Prostate gland (tissue), 2 donors: ENCODE measurements at regions not wholly inside any gene's neighbourhood (a gene's known extent, or its start where the extent isn't known, plus 50 kb on each side); places are given as distances from the start of the nearest gene placed in this dataset.

Experiments
- DNase-seq: peaks from one replicate; pipeline ENCODE4 v3.0.0-alpha.2; 2019; ENCODE audit warnings: low spot score
- H3K27ac ChIP-seq, 2 donors: fragments of 200-600 bp; sonication (generic); 2 replicates each; pipeline ENCODE4 v1.5.1; 2017 to 2019
- H3K27me3 ChIP-seq: fragments of 200-600 bp; sonication (generic); replicated peaks from 2 replicates; pipeline ENCODE4 v1.5.1; 2019; ENCODE audit not compliant: insufficient read depth
- H3K36me3 ChIP-seq, 2 donors: fragments of 200-600 bp; sonication (generic); 1 replicate in 1 of 2; 2 replicates in 1 of 2; pipeline versions ENCODE4 v1.5.1 to v1.8.1; 2017 to 2019
- H3K4me1 ChIP-seq: fragments of 200-600 bp; sonication (generic); replicated peaks from 2 replicates; pipeline ENCODE4 v1.5.1; 2019
- H3K4me3 ChIP-seq, 2 donors: fragments of 200-600 bp; sonication (generic); 2 replicates each; pipeline ENCODE4 v1.5.1; 2017 to 2019
- H3K9me3 ChIP-seq: fragments of 200-600 bp; sonication (generic); 2 replicates; pipeline ENCODE4 v1.5.1; 2017
- POLR2A ChIP-seq: fragments of 450-650 bp; IDR thresholded peaks from one replicate; pipeline ENCODE4 v1.6.1; 2016; ENCODE audit warnings: antibody characterized with exemption, mild to moderate bottlenecking
- POLR2AphosphoS5 ChIP-seq: sonication (generic); formaldehyde crosslinking; IDR thresholded peaks from one replicate; pipeline ENCODE4 v1.6.1; 2017; ENCODE audit warnings: antibody characterized with exemption
- WGBS: methylation state at CpG from one replicate; pipeline ENCODE4 v1.1.5; 2018; 5-methylcytosine and 5-hydroxymethylcytosine counted together
- intact Hi-C: fragments of 100-400 bp; cut with DNase I; formaldehyde crosslinking; loops from one replicate; pipeline ENCODE4 v1.14.2; 2022
- TF ChIP-seq, protein P1 (sequence below), 4 experiments: fragments of 200-600 bp in 2 of 4; fragments of 450-650 bp in 2 of 4; sonication (generic) in 2 of 4; IDR thresholded peaks; 1 replicate in 3 of 4; 2 replicates in 1 of 4; pipeline ENCODE4 v1.5.1; 2016 to 2019; ENCODE audit warnings: antibody characterized with exemption in 4 of 4, mild to moderate bottlenecking in 2 of 4, moderate library complexity in 2 of 4

DNA sequence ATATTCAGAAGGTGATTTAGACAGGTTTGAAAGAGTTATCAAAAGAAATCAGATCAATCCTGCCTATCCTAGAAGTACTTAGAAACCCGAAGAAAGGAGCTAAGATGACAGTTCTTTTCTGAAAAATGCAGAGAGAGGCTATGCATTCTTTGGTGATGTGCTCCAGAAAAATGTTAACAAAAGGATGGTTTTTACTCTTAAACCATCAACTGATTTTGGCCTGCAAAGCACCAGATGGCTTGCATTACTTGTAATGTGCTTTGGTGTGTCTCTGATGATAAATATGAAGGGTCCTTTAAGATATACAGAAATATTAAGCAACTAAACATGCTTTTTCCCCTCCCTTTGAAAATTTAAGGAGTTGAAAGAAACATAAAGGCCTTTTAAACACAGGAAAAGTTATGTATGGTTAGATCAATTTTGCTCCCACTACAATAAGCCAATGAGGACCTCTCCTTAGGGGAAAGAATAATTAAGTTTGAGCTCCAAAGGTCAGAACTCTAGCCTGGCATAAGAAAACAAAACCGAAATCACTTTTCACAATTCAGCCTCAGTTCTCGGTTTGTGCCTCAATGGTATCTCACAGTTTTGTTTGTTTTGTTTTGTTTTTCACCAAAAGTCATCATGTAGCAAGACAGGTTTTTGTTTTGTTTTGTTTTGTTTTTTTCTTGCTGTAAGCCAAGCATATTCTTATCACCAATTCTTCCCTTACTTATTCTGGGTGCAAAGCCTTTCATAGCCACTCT is 302.4 kb upstream of the NT5C1B start:
- Histone ChIP-seq H3K4me1 (no peaks in the 10 kb centered on the region), H3K27me3 (no peaks in the 10 kb centered on the region), H3K27ac (no peak overlapping the region), H3K36me3 (no peaks in the 10 kb centered on the region), H3K9me3 (no peaks in the 10 kb centered on the region), H3K4me3 (no peak overlapping the region)
- 90% methylated on average over 3 of the region's 3 CpGs for WGBS
- intact Hi-C loops, result loop anchor here (5.0 to 10.0 kb wide), 3 partner anchors 147 to 973 kb away; no protein-coding TSS in a partner anchor
- TF ChIP-seq POLR2A (no peak), POLR2AphosphoS5 (no peak)
- TF ChIP-seq, protein P1, sequence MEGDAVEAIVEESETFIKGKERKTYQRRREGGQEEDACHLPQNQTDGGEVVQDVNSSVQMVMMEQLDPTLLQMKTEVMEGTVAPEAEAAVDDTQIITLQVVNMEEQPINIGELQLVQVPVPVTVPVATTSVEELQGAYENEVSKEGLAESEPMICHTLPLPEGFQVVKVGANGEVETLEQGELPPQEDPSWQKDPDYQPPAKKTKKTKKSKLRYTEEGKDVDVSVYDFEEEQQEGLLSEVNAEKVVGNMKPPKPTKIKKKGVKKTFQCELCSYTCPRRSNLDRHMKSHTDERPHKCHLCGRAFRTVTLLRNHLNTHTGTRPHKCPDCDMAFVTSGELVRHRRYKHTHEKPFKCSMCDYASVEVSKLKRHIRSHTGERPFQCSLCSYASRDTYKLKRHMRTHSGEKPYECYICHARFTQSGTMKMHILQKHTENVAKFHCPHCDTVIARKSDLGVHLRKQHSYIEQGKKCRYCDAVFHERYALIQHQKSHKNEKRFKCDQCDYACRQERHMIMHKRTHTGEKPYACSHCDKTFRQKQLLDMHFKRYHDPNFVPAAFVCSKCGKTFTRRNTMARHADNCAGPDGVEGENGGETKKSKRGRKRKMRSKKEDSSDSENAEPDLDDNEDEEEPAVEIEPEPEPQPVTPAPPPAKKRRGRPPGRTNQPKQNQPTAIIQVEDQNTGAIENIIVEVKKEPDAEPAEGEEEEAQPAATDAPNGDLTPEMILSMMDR (IDR thresholded peaks at IDR 0.05), result no peak
- DNase-seq, result no peak

DNA sequence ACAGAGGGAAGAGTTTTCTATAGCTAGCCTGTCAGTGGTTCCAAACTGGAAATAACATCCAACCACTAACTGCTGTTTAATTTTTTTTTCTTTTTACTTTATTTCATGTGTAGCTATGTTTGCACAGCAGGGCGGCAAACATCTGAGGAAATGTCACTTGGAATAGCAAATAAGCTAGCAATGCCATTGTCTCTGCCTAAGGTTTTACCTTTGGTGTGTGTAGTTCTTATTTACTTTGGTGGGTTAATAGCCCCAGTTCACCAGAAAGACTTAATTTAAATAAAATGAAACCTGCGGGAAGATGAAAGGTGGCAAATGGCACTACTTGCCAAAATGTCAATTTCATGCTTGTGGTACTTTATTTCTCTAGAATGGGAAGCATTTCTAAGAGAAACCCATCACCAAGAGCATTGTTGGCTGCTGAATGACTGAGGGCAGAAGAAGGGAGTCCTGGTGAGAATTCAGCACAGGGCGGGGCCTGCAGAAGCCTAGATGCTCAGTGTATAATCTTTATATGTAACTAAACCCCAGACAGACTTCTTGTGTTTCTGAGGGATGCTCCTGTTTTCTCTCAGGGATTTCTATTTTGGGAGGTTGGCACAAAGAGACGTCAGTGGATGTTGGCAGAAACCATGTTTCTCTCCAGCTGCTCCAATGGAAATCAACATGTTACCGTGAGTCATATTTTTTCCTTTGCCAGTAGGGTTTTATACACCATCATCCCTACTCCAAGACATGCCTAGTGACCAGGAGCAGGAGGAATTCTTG is 300.4 kb upstream of the NT5C1B start:
- no peak for DNase-seq
- H3K27ac ChIP-seq, result no peak overlapping the region
- H3K4me1 ChIP-seq, result no peaks in the 10 kb centered on the region
- 26% methylated on average over 5 of the region's 5 CpGs for WGBS
- H3K36me3 ChIP-seq, result no peaks in the 10 kb centered on the region
- no peaks in the 10 kb centered on the region for H3K27me3 ChIP-seq
- H3K9me3 ChIP-seq, result no peaks in the 10 kb centered on the region
- intact Hi-C loops, result loop anchor here (5.0 to 10.0 kb wide), 3 partner anchors 145 to 975 kb away; no protein-coding TSS in a partner anchor
- H3K4me3 ChIP-seq, result no peak overlapping the region
- TF ChIP-seq, protein P1 (IDR thresholded peaks at IDR 0.05), result no peak
- TF ChIP-seq POLR2AphosphoS5 (no peak), POLR2A (no peak)

DNA sequence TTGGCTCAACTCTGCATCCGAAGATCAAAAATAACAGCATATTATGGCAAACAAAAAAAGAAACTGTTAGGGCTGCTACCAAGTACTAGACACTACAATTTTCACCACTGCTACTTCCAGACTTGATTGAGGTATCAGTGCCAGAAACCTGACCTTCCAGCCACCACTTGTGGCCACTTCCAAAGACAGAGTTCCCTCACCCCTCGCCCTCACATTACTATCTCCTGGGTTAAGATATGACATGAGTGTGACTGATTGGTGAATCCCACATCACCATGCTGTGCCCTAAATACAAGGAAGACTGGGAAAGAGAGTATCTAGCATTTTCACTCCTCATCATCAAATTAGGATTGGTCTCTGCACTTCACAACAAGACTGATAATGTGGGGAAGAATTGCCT is 296.1 kb upstream of the NT5C1B start:
- H3K4me1 ChIP-seq, result no peaks in the 10 kb centered on the region
- no peak overlapping the region for H3K27ac ChIP-seq
- intact Hi-C loops, result no loop called here
- WGBS, result 96% methylated on average over 2 of the region's 2 CpGs
- no peaks in the 10 kb centered on the region for H3K27me3 ChIP-seq
- no peaks in the 10 kb centered on the region for H3K36me3 ChIP-seq
- TF ChIP-seq POLR2AphosphoS5 (no peak), POLR2A (no peak)
- TF ChIP-seq, protein P1 (IDR thresholded peaks at IDR 0.05), result no peak
- H3K9me3 ChIP-seq, result no peaks in the 10 kb centered on the region
- no peak overlapping the region for H3K4me3 ChIP-seq
- no peak for DNase-seq

DNA sequence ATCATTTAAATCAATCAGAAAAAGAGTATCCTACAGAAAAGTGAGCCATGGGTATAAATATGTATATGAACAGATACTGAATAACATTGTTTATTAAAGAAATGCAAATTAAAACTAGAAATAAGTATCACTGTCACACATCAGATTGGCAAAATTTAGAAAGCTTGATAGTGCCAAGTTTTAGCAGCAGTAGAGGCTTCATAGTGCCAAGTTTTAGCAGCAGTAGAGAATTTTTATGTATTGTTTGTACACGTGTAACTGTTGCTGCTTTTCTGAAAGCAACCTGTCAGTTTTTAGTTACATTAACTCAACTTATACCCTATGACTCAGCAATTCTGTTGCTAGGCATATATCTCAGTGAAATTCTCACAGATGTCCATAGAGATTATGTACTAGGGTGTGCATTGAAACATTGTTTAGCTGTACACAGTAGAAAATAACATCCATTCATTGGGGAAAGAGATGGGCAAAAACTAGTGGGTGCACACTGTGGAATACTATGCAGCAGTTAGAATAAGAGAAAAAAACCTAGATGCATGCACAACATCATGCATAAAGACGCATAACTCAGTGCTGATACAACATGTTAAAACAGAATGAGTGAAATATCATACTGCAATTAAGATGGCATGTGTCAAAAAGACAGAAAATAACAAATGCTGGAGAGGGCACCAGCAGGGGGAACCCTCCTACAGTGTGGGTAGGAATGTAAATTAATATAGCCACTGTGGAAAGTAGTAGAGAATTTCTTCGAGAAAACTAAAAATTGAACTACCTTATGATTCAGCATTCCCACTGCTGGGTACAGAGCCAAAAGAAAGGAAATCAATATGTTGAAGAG is 294.5 kb upstream of the NT5C1B start:
- no peak overlapping the region for H3K4me3 ChIP-seq
- H3K36me3 ChIP-seq, result no peaks in the 10 kb centered on the region
- 63% methylated on average over 3 of the region's 3 CpGs for WGBS
- no peak for TF ChIP-seq POLR2AphosphoS5
- TF ChIP-seq, protein P1 (IDR thresholded peaks at IDR 0.05), result peak in 2 of 4 experiments; percentile 23 to 27
- no peak overlapping the region for H3K27ac ChIP-seq
- H3K4me1 ChIP-seq, result no peaks in the 10 kb centered on the region
- H3K9me3 ChIP-seq, result no peaks in the 10 kb centered on the region
- DNase-seq, result no peak
- no peaks in the 10 kb centered on the region for H3K27me3 ChIP-seq
- intact Hi-C loops, result no loop called here
